ENCODE measurements at regions not wholly inside any gene's neighbourhood (a gene's known extent, or its start where the extent isn't known, plus 50 kb on each side); places are given as distances from the start of the nearest gene placed in this dataset.

DNA sequence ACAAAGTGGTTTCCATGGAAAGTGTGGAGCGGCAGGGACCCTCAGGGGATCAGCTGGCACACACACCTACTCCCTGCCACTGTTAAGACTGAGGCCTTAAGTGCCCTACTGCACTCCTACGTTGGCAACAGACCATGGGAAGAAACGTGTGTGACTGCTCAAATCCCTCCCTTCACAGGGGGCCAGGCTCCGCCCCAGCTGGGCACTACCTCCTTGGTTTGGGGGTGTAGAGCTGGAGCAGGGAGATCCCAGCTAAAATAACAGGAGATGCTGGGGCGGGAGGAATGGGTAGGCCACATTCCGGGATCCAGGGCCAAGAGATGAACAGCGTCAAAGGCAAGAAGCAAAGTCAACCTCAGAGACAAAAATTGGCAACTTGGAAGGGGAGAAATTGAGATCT lies 231.0 kb downstream of the EN1 start:
- H3K27me3 Mint-ChIP-seq (ENCODE audit: low read depth) = peaks cover 13% of the 10 kb centered on the region
- no peaks in the 10 kb centered on the region for H3K36me3 Mint-ChIP-seq
- H3K4me3 Mint-ChIP-seq = no peak overlapping the region
- TF ChIP-seq, protein P1, sequence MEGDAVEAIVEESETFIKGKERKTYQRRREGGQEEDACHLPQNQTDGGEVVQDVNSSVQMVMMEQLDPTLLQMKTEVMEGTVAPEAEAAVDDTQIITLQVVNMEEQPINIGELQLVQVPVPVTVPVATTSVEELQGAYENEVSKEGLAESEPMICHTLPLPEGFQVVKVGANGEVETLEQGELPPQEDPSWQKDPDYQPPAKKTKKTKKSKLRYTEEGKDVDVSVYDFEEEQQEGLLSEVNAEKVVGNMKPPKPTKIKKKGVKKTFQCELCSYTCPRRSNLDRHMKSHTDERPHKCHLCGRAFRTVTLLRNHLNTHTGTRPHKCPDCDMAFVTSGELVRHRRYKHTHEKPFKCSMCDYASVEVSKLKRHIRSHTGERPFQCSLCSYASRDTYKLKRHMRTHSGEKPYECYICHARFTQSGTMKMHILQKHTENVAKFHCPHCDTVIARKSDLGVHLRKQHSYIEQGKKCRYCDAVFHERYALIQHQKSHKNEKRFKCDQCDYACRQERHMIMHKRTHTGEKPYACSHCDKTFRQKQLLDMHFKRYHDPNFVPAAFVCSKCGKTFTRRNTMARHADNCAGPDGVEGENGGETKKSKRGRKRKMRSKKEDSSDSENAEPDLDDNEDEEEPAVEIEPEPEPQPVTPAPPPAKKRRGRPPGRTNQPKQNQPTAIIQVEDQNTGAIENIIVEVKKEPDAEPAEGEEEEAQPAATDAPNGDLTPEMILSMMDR (IDR thresholded peaks at IDR 0.05; ENCODE audit: unreplicated experiment) = no peak
- DNase-seq (ENCODE audit: low spot score in 2 of 2, unreplicated experiment in 2 of 2) = no peak
- H3K4me1 Mint-ChIP-seq = peaks cover 18% of the 10 kb centered on the region
- no peak overlapping the region for H3K27ac Mint-ChIP-seq
- no peaks in the 10 kb centered on the region for H3K9me3 Mint-ChIP-seq

DNA sequence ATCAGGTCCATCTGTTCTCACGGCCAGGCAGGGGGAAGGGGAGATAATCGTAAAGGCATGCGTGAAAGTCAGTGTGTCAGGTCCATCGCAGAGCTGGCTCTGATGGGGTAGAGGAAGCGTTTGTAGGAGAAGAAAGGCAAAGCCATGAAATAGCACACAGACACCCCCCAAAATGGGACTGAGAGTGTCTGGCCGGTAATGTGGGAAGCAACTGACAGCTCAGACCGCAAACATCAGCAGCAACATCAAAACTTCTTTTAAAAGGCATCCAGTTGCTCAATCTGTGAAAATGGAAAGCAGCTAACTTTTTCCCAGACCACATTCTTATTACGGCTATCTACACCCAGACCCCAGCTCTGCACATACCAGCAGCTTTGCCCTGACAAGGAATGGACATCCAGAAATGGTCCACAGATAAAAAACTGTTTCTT lies 232.6 kb downstream of the EN1 start:
- peaks cover 1% of the 10 kb centered on the region for H3K36me3 Mint-ChIP-seq
- DNase-seq (ENCODE audit: low spot score in 2 of 2, unreplicated experiment in 2 of 2) = no peak
- H3K27ac Mint-ChIP-seq = no peak overlapping the region
- peak overlapping the region; percentile 1 for H3K4me3 Mint-ChIP-seq
- H3K4me1 Mint-ChIP-seq = peaks cover 11% of the 10 kb centered on the region
- H3K27me3 Mint-ChIP-seq (ENCODE audit: low read depth) = peaks cover 13% of the 10 kb centered on the region
- H3K9me3 Mint-ChIP-seq = peaks cover 7% of the 10 kb centered on the region
- TF ChIP-seq, protein P1 (IDR thresholded peaks at IDR 0.05; ENCODE audit: unreplicated experiment) = no peak

DNA sequence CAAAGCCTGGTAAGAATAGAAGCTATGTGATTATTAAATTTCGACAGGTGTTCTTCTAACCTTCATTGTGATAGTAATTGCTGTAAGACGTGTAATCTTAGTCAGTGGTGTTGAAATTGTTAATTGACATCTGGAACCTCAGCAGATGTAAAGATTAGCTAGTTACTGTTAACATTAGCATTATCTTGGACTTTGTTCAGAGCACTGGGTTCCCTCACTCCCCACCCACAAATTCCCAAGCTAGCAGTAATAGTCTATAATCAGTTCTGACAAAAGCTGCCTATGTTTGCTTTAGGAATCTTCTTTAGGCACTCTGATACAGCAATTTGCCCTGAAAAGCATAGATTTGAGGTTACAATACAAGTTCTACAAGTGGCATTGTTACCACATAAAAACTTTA lies 233.7 kb downstream of the EN1 start:
- Mint-ChIP-seq H3K4me1 (peaks cover 10% of the 10 kb centered on the region), H3K27ac (no peak overlapping the region), H3K36me3 (peaks cover 1% of the 10 kb centered on the region), H3K27me3 (ENCODE audit: low read depth) (peaks cover 9% of the 10 kb centered on the region), H3K4me3 (no peak overlapping the region), H3K9me3 (peaks cover 7% of the 10 kb centered on the region)
- no peak for DNase-seq (ENCODE audit: low spot score in 2 of 2, unreplicated experiment in 2 of 2)
- TF ChIP-seq, protein P1 (IDR thresholded peaks at IDR 0.05; ENCODE audit: unreplicated experiment) = no peak

DNA sequence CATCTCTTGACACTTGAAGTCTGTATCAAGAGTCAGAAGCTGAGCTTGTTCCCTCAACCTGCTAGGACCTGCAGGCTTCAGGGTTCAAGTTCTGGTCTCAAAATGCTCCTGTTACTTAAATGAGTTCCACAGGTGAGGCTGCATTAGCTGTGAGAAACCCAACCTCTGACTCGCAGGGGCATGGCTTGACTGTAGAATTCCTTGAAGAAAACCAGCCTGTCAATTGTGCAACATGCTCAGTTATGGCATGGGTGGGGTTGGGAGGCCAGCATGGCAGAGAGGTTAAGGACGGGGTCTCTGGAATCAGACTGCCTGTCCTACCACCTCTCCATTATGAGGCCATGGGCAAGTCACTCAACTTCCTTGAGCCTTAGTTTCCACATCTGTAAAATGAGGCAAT lies 235.8 kb downstream of the EN1 start:
- Mint-ChIP-seq H3K9me3 (peaks cover 7% of the 10 kb centered on the region), H3K27me3 (ENCODE audit: low read depth) (peaks cover 9% of the 10 kb centered on the region), H3K27ac (no peak overlapping the region), H3K4me3 (no peak overlapping the region), H3K4me1 (peaks cover 21% of the 10 kb centered on the region), H3K36me3 (peaks cover 1% of the 10 kb centered on the region)
- TF ChIP-seq, protein P1 (IDR thresholded peaks at IDR 0.05; ENCODE audit: unreplicated experiment) = no peak
- no peak for DNase-seq (ENCODE audit: low spot score in 2 of 2, unreplicated experiment in 2 of 2)

DNA sequence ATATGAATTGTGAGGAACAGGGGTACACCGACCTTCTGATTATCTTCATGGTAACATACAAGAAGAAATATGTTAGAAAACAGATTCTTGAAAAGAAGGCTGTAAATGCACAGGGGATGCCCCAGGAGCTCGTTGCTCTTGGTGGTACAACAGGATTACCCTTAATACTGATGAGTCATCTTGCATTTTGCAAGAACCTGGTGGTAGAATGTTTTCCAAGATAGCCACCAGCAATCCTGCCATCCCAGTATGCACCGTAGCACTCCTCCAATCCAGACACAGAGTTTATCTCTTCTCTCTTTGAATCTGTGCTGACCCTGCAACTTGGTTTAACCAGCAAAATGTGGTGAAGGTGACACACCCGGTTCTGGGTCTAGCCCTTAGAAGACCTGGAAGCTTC lies 238.3 kb downstream of the EN1 start:
- Mint-ChIP-seq H3K9me3 (peaks cover 7% of the 10 kb centered on the region), H3K27ac (peak overlapping the region; percentile 6), H3K4me1 (peaks cover 31% of the 10 kb centered on the region), H3K36me3 (peaks cover 1% of the 10 kb centered on the region), H3K27me3 (ENCODE audit: low read depth) (peaks cover 7% of the 10 kb centered on the region), H3K4me3 (no peak overlapping the region)
- no peak for DNase-seq (ENCODE audit: low spot score in 2 of 2, unreplicated experiment in 2 of 2)
- TF ChIP-seq, protein P1 (IDR thresholded peaks at IDR 0.05; ENCODE audit: unreplicated experiment) = no peak

DNA sequence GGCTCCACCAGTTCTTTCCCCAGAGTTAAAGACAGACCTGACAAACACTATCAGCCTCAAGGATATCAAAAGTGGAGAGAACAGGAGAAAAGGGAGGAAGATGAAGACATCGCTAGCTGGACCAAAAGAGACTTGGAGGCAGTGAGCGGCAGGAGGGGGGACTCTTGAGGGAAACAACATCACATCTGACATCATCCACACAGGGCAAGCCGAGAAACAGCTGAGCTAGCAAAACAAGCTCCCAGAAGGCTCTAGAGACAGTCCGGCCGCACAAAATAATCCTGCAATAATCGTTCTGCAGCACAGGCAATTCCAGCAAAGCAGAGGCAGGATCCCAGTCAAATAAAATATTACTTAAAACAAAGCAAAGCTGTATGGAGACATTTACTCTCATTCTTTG lies 239.8 kb downstream of the EN1 start:
- Mint-ChIP-seq H3K27me3 (ENCODE audit: low read depth) (peaks cover 6% of the 10 kb centered on the region), H3K4me1 (peaks cover 34% of the 10 kb centered on the region), H3K4me3 (no peak overlapping the region), H3K9me3 (peaks cover 7% of the 10 kb centered on the region), H3K27ac (no peak overlapping the region), H3K36me3 (peaks cover 1% of the 10 kb centered on the region)
- no peak for DNase-seq (ENCODE audit: low spot score in 2 of 2, unreplicated experiment in 2 of 2)
- TF ChIP-seq, protein P1 (IDR thresholded peaks at IDR 0.05; ENCODE audit: unreplicated experiment) = no peak

Data from mesothelial cell of epicardium (in vitro differentiated cells).